OCI-LY3 (cell line): ENCODE measurements at regions not wholly inside any gene's neighbourhood (a gene's known extent, or its start where the extent isn't known, plus 50 kb on each side); places are given as distances from the start of the nearest gene placed in this dataset.

ENCODE experiments used
- EZH2phosphoT487 ChIP-seq: fragments of 200-600 bp; shearing (Covaris generic); IDR thresholded peaks from 2 replicates; pipeline ENCODE4 v1.6.1; 2018; ENCODE audit warnings: antibody characterized with exemption, mixed run types, low read depth
- TF ChIP-seq, protein P1 (sequence below): fragments of 200-600, 300-600 bp; sonication (generic); IDR thresholded peaks from 2 replicates; pipeline ENCODE4 v1.5.1; 2014; ENCODE audit warnings: antibody characterized with exemption, low read length, low read depth

DNA sequence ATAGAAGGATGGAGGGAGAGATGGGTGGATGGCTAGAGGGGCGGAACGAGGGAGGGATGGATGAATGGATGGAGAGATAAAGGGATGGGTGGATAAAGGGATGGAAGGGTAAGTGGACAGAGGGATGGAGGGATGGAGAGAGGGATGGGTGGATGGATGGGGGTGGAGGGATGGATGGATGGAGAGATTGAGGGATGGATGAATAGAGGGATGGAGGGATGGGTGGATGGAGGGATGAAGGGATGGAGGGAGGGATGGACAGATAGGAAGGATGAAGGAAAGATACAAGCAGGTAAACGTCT is 313.3 kb downstream of the UACA start:
- TF ChIP-seq, protein P1, sequence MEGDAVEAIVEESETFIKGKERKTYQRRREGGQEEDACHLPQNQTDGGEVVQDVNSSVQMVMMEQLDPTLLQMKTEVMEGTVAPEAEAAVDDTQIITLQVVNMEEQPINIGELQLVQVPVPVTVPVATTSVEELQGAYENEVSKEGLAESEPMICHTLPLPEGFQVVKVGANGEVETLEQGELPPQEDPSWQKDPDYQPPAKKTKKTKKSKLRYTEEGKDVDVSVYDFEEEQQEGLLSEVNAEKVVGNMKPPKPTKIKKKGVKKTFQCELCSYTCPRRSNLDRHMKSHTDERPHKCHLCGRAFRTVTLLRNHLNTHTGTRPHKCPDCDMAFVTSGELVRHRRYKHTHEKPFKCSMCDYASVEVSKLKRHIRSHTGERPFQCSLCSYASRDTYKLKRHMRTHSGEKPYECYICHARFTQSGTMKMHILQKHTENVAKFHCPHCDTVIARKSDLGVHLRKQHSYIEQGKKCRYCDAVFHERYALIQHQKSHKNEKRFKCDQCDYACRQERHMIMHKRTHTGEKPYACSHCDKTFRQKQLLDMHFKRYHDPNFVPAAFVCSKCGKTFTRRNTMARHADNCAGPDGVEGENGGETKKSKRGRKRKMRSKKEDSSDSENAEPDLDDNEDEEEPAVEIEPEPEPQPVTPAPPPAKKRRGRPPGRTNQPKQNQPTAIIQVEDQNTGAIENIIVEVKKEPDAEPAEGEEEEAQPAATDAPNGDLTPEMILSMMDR, result no peak
- TF ChIP-seq EZH2phosphoT487, result no peak
